HG03066 (cell line): ENCODE measurements at regions not wholly inside any gene's neighbourhood (a gene's known extent, or its start where the extent isn't known, plus 50 kb on each side); places are given as distances from the start of the nearest gene placed in this dataset.

Source experiments
- ATAC-seq: cut with Tn5 transposase; IDR thresholded peaks from one replicate; pipeline ENCODE4 v1.9.1; 2021; ENCODE audit warnings: low read depth; ENCODE audit not compliant: unreplicated experiment

DNA sequence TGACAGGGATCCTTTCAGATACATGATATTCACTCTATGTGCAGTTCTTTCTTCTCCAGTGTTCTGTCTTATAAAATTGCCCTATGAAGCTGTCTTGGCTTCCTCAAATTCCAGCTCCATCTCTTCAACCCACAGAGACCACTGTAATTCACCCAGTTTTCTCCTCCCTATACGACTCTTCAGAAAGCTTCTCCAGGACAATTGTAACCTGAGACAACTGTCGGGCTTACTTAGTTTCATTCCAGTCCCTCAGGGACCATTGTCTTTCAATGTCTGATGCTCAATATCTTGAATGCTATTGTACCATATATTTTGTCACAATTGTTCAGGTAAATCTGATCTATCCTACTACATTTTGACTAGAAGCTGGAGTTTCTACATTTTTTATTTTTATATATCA is 345.3 kb downstream of the RPL10L start:
- ATAC-seq: no peak

GRCh38 chr14:46300765-46301164 is 350.8 kb downstream of the RPL10L start:
- no peak for ATAC-seq

DNA sequence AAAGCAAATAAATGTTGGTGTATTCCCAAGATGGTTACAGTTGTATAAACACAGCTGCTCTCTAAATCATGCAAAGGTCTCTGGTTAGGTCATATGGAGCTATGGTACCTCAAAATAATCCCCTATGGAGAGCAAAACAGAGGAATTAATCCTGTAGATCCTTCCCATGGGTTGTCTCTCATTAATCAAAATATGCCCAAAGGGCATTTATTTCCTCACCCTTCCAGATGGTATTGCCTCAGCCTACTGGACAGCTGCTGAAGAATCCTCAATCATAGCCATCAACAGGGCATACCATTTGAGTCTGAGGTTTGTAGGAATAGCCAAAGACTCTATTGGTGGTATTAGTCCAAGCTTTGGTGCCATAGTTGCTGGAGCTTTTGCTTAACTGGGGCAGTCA is 360.9 kb downstream of the RPL10L start:
- ATAC-seq: no peak

GRCh38 chr14:46279776-46280175 is 371.8 kb downstream of the RPL10L start:
- ATAC-seq: no peak

DNA sequence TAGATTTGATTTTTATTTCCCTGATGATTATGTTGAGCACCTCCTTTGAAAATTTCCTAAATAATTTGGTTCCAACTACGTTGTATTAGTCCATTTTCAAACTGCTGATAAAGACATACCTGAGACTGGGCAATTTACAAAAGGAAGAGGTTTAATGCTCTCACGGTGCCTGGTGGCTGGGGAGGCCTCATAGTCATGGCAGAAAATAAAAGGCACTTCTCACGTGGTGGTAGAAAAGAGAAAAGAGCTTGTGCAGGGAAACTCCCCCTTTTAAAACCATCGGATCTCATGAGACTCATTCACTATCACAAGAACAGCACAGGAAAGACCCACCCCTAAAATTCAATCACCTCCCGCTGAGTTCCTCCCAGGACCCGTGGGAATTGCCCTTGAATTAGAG is 372.3 kb downstream of the RPL10L start:
- ATAC-seq: no peak

- ATAC-seq: no peak
Measured at GRCh38 chr14:46259536-46259935, 392.0 kb downstream of the RPL10L start.

- ATAC-seq: no peak
Measured at GRCh38 chr14:46256381-46256780, 395.2 kb downstream of the RPL10L start.

GRCh38 chr14:46250113-46250703 is 401.4 kb downstream of the RPL10L start:
- no peak for ATAC-seq

DNA sequence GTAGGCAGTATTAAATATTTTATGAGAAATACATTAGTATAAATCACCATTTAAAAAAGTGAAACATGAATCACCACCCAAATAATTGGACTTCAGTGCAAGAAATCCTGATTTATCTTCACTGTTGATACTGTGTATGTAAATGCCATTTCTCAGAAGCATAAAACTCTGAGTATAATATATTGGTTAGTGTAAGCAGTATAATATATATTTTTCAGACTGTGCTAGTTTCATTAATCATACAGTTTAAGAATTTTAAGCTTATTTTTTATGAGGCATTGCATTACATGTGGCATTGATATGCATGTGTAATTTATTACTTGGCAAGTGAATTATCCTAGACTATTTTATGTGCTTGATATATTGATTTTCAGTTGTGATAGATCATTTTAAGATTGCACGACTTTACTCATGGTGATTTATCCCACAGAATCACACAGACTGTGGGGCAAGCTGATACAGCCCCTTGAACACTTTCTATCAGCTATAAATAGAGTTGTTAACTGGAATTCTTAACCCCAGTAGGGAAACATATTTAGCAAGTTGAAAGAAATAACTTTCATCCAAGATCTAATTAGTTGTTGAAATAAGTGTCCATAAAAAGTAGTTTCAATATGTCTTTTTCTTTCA is 403.5 kb downstream of the RPL10L start:
- ATAC-seq: no peak

DNA sequence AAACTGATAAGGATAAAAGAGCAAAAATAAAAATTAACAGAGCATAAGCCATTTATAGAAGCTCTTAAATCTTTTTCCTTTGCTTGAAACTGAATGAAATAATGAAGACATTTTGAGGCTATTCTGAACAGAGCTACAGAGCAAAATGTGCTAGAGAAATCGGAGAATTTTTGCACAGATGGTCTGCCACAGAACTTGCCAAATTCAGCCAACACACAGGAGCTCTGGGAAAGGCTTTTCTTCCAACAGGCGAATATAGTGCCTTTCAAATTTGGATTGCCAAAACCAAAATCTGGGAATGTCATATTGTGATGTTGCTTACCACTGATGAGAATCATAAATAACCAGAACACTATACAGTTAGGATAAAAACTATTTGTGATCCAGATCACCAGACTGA is 406.3 kb downstream of the RPL10L start:
- no peak for ATAC-seq

DNA sequence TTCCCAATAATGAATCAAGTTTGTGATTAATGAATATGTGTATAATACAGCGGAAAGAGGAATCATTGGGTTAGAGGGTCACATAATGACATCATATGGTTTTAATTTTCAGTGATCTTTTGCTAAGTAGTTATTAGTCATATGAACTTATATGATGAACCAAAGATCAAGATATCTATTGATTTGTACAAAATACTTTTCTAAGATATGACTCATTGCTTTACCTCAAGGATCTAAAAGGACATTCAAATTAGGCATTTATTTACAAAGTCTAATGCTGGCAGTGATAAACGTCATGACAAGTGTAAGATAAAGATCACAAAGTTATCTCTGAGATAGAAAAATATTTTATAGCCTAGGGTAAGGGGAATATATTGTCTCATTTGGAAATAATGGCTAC is 417.8 kb downstream of the RPL10L start:
- ATAC-seq: no peak

DNA sequence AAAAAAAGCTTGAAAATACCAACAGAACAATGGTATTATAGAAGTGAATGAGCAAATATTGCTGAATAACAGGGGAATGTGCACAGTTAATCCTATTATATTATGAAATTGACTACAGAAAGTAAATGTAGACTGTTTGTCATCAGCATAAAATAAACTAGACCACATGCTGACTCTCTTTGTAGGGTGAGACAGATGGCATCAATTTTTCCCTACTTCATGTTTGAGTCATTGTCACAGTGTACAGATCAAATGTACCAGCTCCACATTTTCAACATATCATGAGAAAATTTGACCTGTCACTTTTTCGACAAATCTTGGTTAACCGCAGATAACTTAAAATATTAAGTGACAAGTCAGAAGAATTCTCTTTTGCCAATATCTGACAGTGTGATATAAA is 421.0 kb downstream of the RPL10L start:
- no peak for ATAC-seq

GRCh38 chr14:46215801-46216200 is 435.8 kb downstream of the RPL10L start:
- no peak for ATAC-seq

GRCh38 chr14:46198676-46199075 is 452.9 kb downstream of the RPL10L start:
- no peak for ATAC-seq

DNA sequence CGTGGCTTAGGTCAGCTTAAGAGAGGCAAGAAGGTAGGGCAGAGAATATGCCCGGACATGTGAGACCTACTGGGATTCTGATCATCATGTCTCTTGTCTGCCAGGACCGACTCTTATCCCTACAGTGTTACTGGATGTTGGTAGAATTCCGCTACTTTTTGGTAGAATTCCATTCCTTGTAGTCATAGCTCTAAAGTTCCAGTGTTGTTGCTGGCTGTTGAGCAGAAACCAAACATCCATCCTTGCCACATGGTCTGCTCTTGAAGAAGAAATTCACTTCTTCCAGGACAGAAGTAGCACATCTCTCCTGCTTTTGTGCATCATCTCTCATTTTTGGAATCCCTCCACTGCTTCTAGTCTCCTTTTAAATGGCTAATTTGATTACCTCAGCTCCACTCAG is 453.7 kb downstream of the RPL10L start:
- no peak for ATAC-seq
